DMS53 (cell line): ENCODE measurements at regions not wholly inside any gene's neighbourhood (a gene's known extent, or its start where the extent isn't known, plus 50 kb on each side); places are given as distances from the start of the nearest gene placed in this dataset.
A peak's percentile ranks its signal among the peaks of the same experiment; 100 is the strongest.
"Not testable (repeated sequence)": the region's sequence is repeated elsewhere in the genome, so short reads cannot be mapped to it uniquely, and the experiment has no call there.

Source experiments
- DNase-seq: peaks from one replicate; lab custom pipeline; 2025; lab: John Stamatoyannopoulos, UW

- peak; percentile 32 for DNase-seq
These were observed 57.1 kb upstream of the KMT2E start for GRCh38 chr7:104956753-104957450.

- no peak for DNase-seq
These were observed 55.6 kb upstream of the KMT2E start for GRCh38 chr7:104958371-104958865.

- DNase-seq: not testable (repeated sequence)
These were observed 54.5 kb upstream of the KMT2E start for GRCh38 chr7:104959483-104959882.

GRCh38 chr7:104960741-104961448 is 53.1 kb upstream of the KMT2E start:
- DNase-seq: no peak

GRCh38 chr7:104961821-104962220 is 52.2 kb upstream of the KMT2E start:
- DNase-seq: no peak

GRCh38 chr7:104962781-104963180 is 51.2 kb upstream of the KMT2E start:
- DNase-seq: no peak

- DNase-seq: no peak
These were observed 50.5 kb upstream of the KMT2E start for GRCh38 chr7:104963378-104963990.

- peak; percentile 81 for DNase-seq
These were observed 50.0 kb upstream of the KMT2E start for GRCh38 chr7:104963991-104964385.
